Colonic mucosa (tissue), 4 donors: ENCODE measurements at regions not wholly inside any gene's neighbourhood (a gene's known extent, or its start where the extent isn't known, plus 50 kb on each side); places are given as distances from the start of the nearest gene placed in this dataset.
"Not testable (repeated sequence)": the region's sequence is repeated elsewhere in the genome, so short reads cannot be mapped to it uniquely, and the experiment has no call there.

ENCODE experiments used
- DNase-seq: peaks from one replicate; pipeline ENCODE4 v3.0.0-alpha.2; 2020
- H3K27ac ChIP-seq: fragments of 200-600 bp; one replicate; pipeline ENCODE4 v1.8.0; 2021
- H3K27me3 ChIP-seq: fragments of 200-600 bp; one replicate; pipeline ENCODE4 v1.8.0; 2021
- H3K36me3 ChIP-seq: fragments of 200-600 bp; one replicate; pipeline ENCODE4 v1.8.0; 2021
- H3K4me1 ChIP-seq: fragments of 200-600 bp; one replicate; pipeline ENCODE4 v1.8.0; 2021; ENCODE audit warnings: mild to moderate bottlenecking
- H3K4me3 ChIP-seq: fragments of 200-600 bp; one replicate; pipeline ENCODE4 v1.8.0; 2021
- H3K9ac ChIP-seq, 2 donors: one replicate each; pipeline ENCODE4 v1.7.0; 2013; ENCODE audit warnings: control low read depth in 2 of 2, low read depth in 2 of 2, low read length in 2 of 2
- H3K9me3 ChIP-seq: fragments of 200-600 bp; one replicate; pipeline ENCODE4 v1.8.0; 2021
- intact Hi-C: fragments of 100-400 bp; cut with DNase I; formaldehyde crosslinking; loops from one replicate; pipeline ENCODE4 v1.14.1; 2022
- TF ChIP-seq, protein P1 (sequence below): fragments of 200-600 bp; IDR thresholded peaks from one replicate; pipeline ENCODE4 v1.8.0; 2022; ENCODE audit warnings: antibody characterized with exemption, mild to moderate bottlenecking
- donor health status: healthy.
- donor health status: DM: no; HTN: no; CAD: no.
- donor health status: DM: no; HTN: no; CAD: no.

DNA sequence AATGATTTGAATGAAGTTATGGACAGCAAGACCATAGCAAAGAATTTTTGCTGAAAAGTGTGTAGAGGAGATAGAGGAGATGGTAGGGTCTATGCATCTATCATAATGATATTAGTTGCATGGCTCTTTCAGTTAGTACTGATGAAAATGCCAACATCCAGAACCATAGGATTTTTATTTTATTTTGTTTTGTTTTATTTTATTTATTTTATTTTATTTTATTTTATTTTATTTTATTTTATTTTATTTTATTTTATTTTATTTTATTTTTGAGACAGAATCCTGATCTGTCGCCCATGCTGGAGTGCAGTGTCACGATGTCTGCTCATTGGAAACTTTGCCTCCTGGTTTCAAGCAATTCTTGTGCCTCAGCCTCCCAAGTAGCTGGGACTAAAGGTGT is 1021.1 kb upstream of the ZEB2 start:
- TF ChIP-seq, protein P1, sequence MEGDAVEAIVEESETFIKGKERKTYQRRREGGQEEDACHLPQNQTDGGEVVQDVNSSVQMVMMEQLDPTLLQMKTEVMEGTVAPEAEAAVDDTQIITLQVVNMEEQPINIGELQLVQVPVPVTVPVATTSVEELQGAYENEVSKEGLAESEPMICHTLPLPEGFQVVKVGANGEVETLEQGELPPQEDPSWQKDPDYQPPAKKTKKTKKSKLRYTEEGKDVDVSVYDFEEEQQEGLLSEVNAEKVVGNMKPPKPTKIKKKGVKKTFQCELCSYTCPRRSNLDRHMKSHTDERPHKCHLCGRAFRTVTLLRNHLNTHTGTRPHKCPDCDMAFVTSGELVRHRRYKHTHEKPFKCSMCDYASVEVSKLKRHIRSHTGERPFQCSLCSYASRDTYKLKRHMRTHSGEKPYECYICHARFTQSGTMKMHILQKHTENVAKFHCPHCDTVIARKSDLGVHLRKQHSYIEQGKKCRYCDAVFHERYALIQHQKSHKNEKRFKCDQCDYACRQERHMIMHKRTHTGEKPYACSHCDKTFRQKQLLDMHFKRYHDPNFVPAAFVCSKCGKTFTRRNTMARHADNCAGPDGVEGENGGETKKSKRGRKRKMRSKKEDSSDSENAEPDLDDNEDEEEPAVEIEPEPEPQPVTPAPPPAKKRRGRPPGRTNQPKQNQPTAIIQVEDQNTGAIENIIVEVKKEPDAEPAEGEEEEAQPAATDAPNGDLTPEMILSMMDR: no peak
- H3K36me3 ChIP-seq: no peaks in the 10 kb centered on the region
- H3K4me1 ChIP-seq: no peaks in the 10 kb centered on the region
- no peak overlapping the region for H3K4me3 ChIP-seq
- H3K27ac ChIP-seq: no peak overlapping the region
- H3K9me3 ChIP-seq: no peaks in the 10 kb centered on the region
- no peak overlapping the region for H3K9ac ChIP-seq
- no peaks in the 10 kb centered on the region for H3K27me3 ChIP-seq
- no peak for DNase-seq
- intact Hi-C loops: no loop called here

DNA sequence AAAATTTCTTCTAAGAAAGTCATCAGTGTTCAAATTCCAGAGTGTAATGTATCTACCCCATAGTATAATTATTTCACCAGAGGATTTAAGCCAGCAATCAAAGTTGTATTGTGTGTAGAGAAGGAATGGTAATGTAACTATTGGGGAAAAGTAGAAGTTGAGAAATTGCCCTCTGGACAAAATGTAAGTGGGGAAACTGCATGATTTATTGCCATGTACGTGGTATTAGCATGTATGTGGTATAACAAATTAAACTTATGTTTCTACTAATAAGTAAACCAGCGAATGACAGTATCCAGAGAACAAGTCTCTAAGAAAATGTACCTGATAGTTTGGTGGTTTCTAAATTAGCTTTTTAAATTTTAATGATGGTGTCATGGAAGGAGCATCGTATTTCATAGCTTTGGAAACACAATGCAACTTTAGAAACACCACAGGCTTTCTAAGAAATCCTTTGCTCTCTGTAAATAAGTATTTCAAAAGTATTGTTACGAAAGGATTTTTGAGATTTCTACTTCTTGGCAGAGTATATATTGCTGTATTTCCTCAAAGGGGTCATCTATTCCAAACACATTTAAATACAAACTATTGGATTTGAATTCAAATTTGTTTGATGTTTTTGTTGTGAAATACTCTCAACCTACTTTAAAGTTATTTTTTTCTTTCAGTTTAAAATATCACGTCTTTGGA is 1018.9 kb upstream of the ZEB2 start:
- no peak overlapping the region for H3K9ac ChIP-seq
- no peak overlapping the region for H3K27ac ChIP-seq
- intact Hi-C loops: no loop called here
- TF ChIP-seq, protein P1: no peak
- no peaks in the 10 kb centered on the region for H3K36me3 ChIP-seq
- no peak overlapping the region for H3K4me3 ChIP-seq
- H3K4me1 ChIP-seq: no peaks in the 10 kb centered on the region
- DNase-seq: no peak
- no peaks in the 10 kb centered on the region for H3K9me3 ChIP-seq
- H3K27me3 ChIP-seq: no peaks in the 10 kb centered on the region

DNA sequence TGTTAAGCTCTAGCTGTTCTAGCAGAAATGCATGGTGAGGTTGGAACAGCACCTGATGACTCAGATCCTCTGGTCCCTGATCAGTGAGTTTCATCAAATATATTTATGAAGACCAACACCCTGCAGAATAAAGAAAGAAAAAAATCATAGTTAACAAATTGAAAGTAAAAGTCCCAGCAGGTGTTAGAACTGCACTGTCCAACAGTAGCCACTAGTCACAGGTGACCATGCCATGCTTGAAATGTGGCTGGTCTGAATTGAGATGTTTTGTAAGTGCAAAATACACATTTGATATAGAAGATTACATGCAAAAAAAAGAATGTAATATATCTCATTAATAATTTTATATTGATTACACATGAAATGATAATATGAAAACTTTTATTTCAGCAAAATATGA is 1010.7 kb upstream of the ZEB2 start:
- Histone ChIP-seq H3K4me1 (no peaks in the 10 kb centered on the region), H3K27ac (no peak overlapping the region), H3K9me3 (no peaks in the 10 kb centered on the region), H3K36me3 (no peaks in the 10 kb centered on the region), H3K27me3 (no peaks in the 10 kb centered on the region), H3K9ac (no peak overlapping the region), H3K4me3 (no peak overlapping the region)
- intact Hi-C loops: no loop called here
- TF ChIP-seq, protein P1: no peak
- no peak for DNase-seq

DNA sequence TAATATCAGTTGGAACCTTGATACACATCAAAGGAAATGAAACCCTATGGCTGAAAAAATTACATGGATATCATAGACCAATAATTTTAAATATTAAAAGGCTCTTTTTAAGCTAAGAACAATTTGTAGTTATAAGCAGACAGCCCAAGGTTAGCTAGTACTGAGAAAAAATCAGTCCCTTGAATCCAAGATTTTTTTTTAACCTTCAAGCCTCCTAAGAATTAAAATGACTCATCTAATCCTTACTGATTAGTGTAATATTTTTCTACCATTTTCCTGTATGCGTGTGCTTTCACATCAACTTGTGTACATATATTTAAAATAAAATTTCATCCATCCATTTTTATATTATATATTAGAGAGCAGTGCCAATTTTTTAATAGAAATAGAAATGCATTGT is 1004.9 kb upstream of the ZEB2 start:
- DNase-seq: no peak
- TF ChIP-seq, protein P1: no peak
- Histone ChIP-seq H3K4me1 (no peaks in the 10 kb centered on the region), H3K36me3 (no peaks in the 10 kb centered on the region), H3K4me3 (no peak overlapping the region), H3K9me3 (no peaks in the 10 kb centered on the region), H3K9ac (no peak overlapping the region), H3K27ac (no peak overlapping the region), H3K27me3 (no peaks in the 10 kb centered on the region)
- intact Hi-C loops: no loop called here

DNA sequence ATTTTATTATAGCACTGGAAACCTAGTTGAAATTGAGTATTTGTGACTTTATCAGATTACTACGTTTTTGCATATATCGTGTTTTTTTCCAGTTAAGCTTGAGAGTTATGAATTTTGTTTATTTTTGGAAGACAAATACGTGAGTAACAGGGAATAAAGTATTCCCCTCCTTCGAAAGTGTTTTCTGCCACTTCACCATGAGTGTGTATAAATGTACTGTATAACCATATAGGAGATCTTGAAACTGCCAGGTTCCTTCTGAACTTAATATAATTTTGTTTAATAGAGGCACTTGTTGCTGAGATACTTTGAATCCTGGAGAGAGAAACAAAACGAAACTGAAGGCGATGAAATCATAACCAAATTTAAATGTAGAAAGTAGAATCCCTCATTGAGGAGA is 1004.4 kb upstream of the ZEB2 start:
- Histone ChIP-seq H3K4me3 (no peak overlapping the region), H3K27ac (no peak overlapping the region), H3K27me3 (no peaks in the 10 kb centered on the region), H3K9ac (no peak overlapping the region), H3K4me1 (no peaks in the 10 kb centered on the region), H3K9me3 (no peaks in the 10 kb centered on the region), H3K36me3 (no peaks in the 10 kb centered on the region)
- no peak for DNase-seq
- intact Hi-C loops: no loop called here
- TF ChIP-seq, protein P1: no peak

DNA sequence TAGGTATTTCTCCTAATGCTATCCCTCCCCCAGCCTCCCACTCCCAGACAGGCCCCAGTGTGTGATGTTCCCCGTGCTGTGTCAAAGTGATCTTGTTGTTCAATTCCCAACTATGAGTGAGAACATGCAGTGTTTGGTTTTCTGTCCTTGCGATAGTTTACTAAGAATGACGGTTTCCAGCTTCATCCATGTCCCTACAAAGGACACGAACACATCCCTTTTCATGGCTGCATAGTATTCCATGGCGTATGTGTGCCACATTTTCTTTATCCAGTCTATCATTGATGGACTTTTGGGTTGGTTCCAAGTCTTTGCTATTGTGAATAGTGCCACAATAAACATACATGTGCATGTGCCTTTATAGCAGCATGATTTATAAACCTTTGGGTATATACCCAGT is 999.3 kb upstream of the ZEB2 start:
- H3K9me3 ChIP-seq, H3K36me3 ChIP-seq, H3K9ac ChIP-seq, H3K27me3 ChIP-seq, DNase-seq, intact Hi-C loops, H3K4me1 ChIP-seq, H3K27ac ChIP-seq, H3K4me3 ChIP-seq: not testable (repeated sequence)
